Fibroblast of pulmonary artery (primary cell): ENCODE measurements at regions not wholly inside any gene's neighbourhood (a gene's known extent, or its start where the extent isn't known, plus 50 kb on each side); places are given as distances from the start of the nearest gene placed in this dataset.

Experiments used
- DNase-seq: peaks from one replicate; pipeline ENCODE4 v3.0.0-alpha.2; 2010; ENCODE audit warnings: low read depth
- H3K4me3 ChIP-seq: replicated peaks from 2 replicates; pipeline ENCODE4 v1.5.1; 2011; ENCODE audit warnings: low read depth, mild to moderate bottlenecking, control low read depth, low read length, moderate library complexity
- TF ChIP-seq, protein P1 (sequence below): IDR thresholded peaks from 2 replicates; pipeline ENCODE4 v1.5.1; 2011; ENCODE audit warnings: mild to moderate bottlenecking, control low read depth, low read length, inconsistent platforms; ENCODE audit errors: missing control alignments

DNA sequence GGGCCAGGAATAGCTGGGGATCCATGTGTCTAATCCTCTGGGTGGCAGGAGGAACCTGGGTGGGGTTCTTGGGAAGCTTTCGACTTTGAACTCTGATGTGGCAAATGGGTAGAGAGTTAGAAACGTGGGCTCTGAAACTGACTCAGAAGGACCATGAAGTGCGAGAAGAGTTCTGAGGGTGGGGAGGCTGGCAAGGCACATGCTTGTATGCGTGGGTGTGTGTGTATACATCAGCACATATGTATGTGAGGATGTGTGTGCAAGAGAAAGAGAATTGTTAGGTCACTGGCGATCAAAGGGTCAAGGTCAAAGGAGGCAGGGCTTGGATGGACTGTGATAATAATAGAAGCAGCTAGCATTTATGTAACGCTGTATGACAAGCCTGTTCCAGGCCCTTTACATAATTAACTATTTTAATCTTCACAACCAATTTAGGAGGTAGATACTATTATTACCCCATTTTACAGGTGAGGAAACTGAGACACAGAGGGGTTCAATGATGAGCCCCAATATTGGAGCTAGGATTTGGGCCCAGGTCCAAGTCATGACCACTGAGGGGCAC lies 84.5 kb upstream of the POU3F1 start:
- H3K4me3 ChIP-seq = no peak overlapping the region
- no peak for DNase-seq
- TF ChIP-seq, protein P1, sequence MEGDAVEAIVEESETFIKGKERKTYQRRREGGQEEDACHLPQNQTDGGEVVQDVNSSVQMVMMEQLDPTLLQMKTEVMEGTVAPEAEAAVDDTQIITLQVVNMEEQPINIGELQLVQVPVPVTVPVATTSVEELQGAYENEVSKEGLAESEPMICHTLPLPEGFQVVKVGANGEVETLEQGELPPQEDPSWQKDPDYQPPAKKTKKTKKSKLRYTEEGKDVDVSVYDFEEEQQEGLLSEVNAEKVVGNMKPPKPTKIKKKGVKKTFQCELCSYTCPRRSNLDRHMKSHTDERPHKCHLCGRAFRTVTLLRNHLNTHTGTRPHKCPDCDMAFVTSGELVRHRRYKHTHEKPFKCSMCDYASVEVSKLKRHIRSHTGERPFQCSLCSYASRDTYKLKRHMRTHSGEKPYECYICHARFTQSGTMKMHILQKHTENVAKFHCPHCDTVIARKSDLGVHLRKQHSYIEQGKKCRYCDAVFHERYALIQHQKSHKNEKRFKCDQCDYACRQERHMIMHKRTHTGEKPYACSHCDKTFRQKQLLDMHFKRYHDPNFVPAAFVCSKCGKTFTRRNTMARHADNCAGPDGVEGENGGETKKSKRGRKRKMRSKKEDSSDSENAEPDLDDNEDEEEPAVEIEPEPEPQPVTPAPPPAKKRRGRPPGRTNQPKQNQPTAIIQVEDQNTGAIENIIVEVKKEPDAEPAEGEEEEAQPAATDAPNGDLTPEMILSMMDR = no peak

DNA sequence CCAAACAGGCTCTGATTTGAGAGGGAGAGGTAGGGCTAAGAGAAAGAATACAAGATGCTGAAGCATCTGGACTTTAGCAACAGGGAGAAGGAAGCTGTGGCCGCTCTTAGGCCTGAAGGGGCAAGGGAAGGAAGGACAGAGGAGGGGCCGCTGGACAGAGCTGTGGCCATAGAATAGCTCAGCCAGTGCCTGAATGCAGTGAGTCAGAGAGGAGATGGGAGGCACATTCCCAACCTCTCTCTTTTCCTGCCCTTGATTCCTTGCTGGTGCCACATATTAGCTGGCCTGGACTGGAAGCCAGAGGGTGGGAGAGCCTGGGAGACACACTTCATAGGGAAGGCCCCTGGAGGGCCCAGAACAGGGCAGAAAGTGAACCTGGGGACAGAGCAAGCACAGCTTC lies 83.4 kb upstream of the POU3F1 start:
- TF ChIP-seq, protein P1 = no peak
- no peak overlapping the region for H3K4me3 ChIP-seq
- DNase-seq = no peak

DNA sequence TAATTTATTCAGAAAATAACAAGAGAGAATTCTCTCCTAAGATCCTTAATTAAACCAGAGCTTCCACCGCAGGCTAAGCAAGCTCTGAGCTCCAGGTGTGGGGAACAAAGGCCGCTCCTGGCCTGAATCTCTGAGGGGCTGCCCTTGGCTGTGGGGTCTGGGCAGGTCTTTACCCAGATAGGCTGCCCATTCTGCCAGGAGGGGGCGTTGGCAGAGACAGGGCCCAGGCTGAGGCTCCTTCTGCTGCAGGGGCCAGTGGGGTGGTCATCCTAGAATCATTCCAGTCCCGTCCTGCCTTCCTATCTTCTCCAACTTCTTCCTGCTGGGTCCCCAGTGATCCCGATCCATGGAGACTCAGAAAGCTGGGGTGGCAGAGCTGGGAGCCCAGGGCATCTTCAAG lies 82.9 kb upstream of the POU3F1 start:
- no peak for DNase-seq
- H3K4me3 ChIP-seq = no peak overlapping the region
- TF ChIP-seq, protein P1 = no peak

DNA sequence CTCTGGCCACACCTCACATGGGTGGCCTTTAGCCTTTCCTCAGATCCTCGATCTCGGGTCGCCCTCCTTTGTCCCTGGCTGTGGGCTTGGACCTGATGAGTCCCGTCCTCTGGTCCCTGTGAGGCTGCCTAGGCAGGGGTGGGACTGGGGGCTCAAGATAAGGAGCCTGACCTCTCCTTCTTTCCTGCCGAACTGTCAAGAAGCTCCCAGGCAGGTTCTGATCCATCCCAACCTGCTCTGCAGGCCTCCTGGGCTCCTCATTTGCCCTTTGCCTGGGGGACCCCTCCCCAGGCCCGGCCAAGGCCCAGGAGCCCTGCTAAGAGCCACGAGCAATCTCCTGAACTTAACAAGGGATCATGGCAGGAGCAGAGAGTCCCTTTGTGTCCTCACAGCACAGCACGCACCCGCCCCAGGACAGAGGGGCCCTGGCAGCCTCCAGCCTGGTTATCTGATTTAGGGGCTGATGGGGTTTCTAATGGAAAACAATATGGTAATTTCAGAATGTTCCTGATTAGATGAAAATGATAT lies 82.4 kb upstream of the POU3F1 start:
- TF ChIP-seq, protein P1 = no peak
- DNase-seq = no peak
- H3K4me3 ChIP-seq = no peak overlapping the region

DNA sequence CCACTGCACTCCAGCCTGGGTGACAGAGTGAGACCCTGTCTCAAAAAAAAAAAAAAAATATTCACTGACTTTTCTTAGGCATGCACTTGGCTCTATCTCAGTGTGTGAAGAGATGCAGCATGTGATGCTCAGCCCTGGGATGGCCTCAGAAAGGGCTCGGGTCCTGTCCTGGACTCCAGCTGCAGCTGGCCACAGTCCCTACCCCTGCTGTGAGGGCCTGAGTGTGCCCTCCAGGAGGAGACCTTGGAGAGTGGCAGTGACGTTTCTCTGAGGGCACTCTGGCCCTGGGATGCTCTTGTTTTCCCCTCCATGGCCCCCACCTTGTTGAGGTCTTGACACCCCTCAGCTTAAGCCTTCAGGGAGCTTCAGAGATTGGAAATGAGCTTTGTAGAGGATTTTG lies 81.9 kb upstream of the POU3F1 start:
- TF ChIP-seq, protein P1 = no peak
- no peak overlapping the region for H3K4me3 ChIP-seq
- DNase-seq = no peak

DNA sequence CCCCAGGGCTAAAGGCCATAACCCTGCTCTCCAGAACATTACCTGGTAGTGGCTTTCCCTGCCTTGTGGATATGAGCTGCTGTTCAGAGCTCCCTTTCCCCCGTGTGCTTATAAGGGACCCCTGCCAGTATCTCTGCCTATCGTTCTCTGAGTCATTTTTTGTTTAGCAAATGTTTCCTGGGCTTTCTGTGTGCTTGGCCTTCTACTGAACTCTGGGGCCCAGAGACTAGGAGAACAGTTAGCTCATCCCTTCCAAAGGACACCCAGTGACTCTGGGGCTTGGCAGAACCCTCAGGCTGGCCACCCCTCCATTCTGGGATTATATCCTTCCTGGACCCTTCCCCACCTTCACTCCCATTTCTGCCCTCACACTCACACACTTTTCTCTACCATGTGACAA lies 80.8 kb upstream of the POU3F1 start:
- H3K4me3 ChIP-seq = no peak overlapping the region
- TF ChIP-seq, protein P1 = no peak
- peak; percentile 21 for DNase-seq

DNA sequence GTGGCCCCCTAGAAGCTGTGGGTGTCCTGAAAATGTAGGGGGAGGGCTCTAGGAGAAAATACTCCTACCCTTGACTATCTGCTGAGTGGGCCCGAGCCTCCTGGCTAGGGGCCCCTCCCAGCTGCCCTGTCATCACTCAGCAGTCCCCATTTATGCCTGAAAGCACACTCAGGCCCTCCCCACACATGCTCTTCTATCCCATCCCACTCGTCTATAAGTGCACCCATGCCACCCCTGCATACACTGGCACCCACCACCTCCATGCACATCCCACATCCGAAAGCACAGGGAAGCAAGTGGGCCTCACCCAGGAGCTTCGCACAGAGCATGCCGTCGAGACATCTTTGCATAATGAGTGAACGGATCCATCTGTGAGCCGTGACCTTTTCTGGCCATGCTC lies 80.4 kb upstream of the POU3F1 start:
- H3K4me3 ChIP-seq = no peak overlapping the region
- no peak for DNase-seq
- TF ChIP-seq, protein P1 = no peak
